Cardiac fibroblast (primary cell): ENCODE measurements at regions not wholly inside any gene's neighbourhood (a gene's known extent, or its start where the extent isn't known, plus 50 kb on each side); places are given as distances from the start of the nearest gene placed in this dataset.

Experiments used
- DNase-seq, 2 donors: peaks; one replicate each; pipeline versions ENCODE4 v3.0.0 to v3.0.0-alpha.2; 2010; ENCODE audit warnings: low read depth in 2 of 2
- H3K4me3 ChIP-seq, 2 donors: replicated peaks in 1 of 2; 1 replicate in 1 of 2; 2 replicates in 1 of 2; pipeline ENCODE4 v1.5.1; 2011; ENCODE audit warnings: low read depth in 2 of 2, low read length in 2 of 2, mild to moderate bottlenecking in 2 of 2, moderate library complexity in 1 of 2
- CTCF ChIP-seq: IDR thresholded peaks from one replicate; pipeline ENCODE4 v1.5.1; 2011; ENCODE audit warnings: low read depth, mild to moderate bottlenecking, low read length, inconsistent platforms

GRCh38 chr2:205860885-205861284 lies 178.6 kb downstream of the NRP2 start:
- TF ChIP-seq CTCF, result no peak
- H3K4me3 ChIP-seq, result no peak overlapping the region
- no peak for DNase-seq

GRCh38 chr2:205860181-205860580 lies 177.9 kb downstream of the NRP2 start:
- no peak for TF ChIP-seq CTCF
- no peak overlapping the region for H3K4me3 ChIP-seq
- no peak for DNase-seq

GRCh38 chr2:205858881-205859441 lies 176.7 kb downstream of the NRP2 start:
- H3K4me3 ChIP-seq, result no peak overlapping the region
- peak; percentile 12 to 40 for DNase-seq

GRCh38 chr2:205858275-205858674 lies 176.0 kb downstream of the NRP2 start:
- no peak overlapping the region for H3K4me3 ChIP-seq
- no peak for TF ChIP-seq CTCF
- DNase-seq, result no peak

More at GRCh38 chr2:205858881-205859441, 176.7 kb downstream of the NRP2 start:
- TF ChIP-seq CTCF, result no peak

- TF ChIP-seq CTCF, result no peak
- no peak for DNase-seq
- H3K4me3 ChIP-seq, result no peak overlapping the region
These were observed 175.4 kb downstream of the NRP2 start for GRCh38 chr2:205857520-205858237.

GRCh38 chr2:205852457-205852856 lies 170.2 kb downstream of the NRP2 start:
- H3K4me3 ChIP-seq, result no peak overlapping the region
- DNase-seq, result no peak
- TF ChIP-seq CTCF, result no peak
